ENCODE measurements at regions not wholly inside any gene's neighbourhood (a gene's known extent, or its start where the extent isn't known, plus 50 kb on each side); places are given as distances from the start of the nearest gene placed in this dataset.

DNA sequence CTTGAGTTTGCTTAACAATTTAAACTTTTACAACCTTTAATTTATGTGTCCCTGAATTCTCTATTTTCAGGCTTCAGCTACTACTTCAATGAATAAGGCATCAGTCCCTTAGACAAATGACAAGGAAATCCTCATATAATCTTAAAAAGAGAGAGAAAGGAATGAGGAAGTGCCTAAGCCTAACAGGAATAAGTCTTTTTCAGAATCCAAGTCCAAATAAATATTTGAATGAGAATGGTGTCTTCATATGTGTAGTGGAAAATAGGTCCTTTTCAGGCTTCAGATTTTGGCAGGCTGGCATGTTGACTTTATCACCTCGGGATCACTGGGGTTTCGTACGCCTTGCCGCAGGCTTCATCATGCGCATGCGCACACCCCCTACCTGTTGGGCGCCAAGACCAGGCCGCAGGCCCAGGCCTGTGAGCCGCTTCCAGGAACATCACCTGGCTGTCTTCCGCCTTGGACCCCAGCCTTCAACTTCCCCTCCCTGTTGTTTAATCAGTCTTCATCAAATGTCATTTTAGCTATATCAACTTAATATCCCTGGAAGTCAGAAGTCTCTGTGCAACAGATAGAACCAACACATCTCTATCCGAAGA is 334.5 kb downstream of the SOX2 start:
- intact Hi-C loops (cut with DNase I) = no loop called here
- no peak for DNase-seq

DNA sequence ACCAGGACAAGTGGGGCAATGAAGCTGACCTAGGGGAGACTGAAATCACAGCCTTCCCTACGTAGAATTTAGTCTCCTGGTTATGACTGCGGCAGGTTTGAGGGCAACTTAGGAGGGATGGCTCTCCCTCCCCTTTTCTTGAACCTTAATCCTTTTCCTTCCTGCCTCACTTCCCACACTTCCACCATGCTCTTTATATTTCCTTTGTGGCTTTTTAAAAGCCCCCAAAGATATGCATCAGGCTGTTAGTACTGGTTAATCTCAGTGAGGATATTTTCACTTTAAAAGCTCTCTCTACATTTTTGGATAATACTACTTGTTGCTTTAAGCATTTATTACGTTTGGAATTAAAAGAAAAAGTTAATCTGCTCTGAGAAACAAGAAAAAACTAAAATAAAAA is 339.2 kb downstream of the SOX2 start:
- no peak for DNase-seq

DNA sequence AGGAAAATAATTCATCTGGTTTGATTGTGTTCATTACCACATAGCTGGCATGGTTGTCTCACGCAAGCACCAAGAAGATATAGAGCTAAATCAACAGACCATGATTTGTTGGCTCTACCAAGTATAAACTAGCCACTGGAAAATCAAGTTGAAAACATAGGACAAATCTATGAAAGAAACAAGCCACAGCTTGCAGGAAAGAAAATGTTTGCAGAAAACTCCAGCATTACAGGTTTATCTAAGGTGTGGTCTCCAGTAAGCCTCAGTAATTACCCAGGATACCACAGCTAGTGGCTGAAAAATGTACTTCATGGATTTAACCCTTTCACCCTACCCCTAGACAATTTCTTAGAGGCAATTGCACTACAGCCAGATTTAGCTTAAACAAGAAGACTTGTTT is 340.6 kb downstream of the SOX2 start:
- DNase-seq = no peak
- intact Hi-C loops (cut with DNase I) = no loop called here

More for the DNA sequence above, 339.2 kb downstream of the SOX2 start:
- intact Hi-C loops (cut with DNase I) = no loop called here

DNA sequence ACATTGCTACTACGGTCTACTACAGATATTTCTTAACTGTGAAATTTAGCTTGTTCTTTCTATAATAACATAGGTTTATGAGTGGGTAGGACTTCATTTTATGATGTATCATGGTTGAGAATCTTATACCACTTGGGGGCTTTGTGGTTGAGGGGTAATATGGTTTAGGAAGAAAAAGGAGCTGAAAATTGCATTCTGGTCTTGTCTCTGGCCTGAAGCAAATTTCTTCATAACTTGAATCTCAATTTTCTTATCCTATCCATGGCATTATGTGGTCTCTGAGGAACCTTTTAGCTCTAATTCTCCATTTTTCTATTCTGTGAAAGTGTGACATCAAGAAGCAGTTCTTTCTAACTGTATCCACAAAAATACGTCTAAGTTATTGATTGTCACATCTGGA is 341.0 kb downstream of the SOX2 start:
- DNase-seq = no peak
- intact Hi-C loops (cut with DNase I) = no loop called here

DNA sequence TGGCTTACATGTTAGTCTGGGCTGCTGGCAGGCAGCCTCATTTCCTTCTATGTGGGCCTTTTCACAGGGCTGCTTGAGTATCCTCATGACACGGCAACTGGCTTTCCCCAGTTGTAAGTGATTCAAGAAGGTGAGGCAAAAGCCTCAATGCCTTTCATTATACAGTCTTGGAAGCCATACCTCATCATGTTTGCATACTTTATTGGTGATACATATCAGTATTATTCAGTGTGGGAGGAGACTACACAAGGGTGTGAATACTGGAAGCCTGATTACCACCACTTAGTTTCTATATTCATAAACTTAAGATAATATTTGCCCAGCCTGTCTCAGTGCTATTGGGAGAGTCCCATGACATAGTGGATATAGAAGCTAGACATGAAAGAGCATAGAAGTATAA is 346.8 kb downstream of the SOX2 start:
- intact Hi-C loops (cut with DNase I) = no loop called here
- DNase-seq = no peak

DNA sequence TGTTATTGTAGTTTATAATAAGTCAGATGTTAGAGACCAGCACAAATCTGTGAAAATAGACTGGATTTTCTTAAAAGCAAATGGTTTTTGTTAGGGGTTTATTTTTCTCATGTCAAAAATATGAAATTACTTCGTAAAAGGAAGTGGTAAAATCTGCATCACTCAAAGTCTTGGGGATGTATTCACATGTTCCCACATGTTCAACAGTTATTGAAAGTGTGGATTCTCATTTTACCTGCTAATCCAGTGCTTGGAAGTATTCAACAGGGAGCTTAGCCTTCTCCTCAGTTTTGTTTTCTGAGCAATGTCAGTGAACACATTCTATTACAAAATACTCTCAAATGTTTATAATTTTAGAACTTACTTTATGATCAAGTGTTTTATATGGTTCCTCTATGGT is 352.0 kb downstream of the SOX2 start:
- intact Hi-C loops (cut with DNase I) = no loop called here
- no peak for DNase-seq

DNA sequence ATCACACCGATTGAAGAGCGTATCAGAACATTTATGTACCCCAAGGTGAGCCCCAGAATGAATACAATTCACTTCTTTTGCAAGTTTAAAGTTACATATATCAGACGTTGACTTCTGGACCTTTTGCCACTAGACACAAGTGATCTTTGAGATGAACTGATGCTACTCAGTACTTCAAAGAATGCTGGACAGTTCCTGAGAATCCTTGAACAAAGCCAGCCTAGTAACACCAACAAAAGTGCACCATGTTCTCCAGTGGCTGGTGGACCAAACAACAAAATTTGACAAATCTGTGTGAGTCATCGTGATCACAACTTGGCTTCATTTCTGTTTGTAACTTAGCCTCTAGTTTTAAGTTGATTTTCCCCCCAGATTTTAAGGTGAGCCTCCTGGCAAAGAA is 355.7 kb downstream of the SOX2 start:
- no peak for DNase-seq
- intact Hi-C loops (cut with DNase I) = no loop called here

DNA sequence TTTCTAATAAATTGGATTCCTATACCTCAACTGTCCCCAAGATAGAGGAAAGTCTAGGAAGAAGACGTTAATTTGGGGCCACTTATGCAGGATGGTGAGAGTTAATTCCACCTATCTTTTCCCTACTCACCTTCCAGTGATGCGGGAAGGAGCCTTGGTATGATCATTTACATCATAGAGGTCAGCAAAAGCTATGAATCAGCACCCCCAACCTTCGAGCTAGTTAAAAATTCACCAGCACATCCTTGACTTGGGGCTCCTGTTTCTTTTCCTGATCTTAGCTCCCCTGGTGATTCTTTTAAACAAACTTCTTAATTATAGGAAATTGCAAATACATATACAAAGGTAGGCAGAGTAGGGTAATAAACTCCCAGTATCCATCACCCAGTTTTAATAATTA is 366.6 kb downstream of the SOX2 start:
- no peak for DNase-seq
- intact Hi-C loops (cut with DNase I) = no loop called here

DNA sequence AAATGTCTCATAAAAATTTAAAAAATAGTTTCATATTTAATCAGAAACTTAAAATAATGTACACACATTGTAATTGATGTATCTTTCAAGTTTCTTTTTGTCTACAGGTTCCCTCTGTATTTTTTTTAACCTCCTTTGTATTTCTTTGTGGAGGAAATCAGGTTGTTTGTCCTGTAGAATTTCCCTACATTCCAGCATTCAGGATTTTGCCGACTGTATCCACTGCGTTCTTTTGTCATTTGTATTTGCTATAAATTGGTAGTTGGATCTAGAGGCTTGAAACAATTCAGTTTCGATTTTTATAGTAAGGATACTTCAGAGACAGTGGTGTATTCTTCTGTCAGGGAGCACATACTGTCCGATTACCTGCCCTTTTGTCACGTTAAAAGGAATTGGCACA is 367.2 kb downstream of the SOX2 start:
- no peak for DNase-seq
- intact Hi-C loops (cut with DNase I) = no loop called here

DNA sequence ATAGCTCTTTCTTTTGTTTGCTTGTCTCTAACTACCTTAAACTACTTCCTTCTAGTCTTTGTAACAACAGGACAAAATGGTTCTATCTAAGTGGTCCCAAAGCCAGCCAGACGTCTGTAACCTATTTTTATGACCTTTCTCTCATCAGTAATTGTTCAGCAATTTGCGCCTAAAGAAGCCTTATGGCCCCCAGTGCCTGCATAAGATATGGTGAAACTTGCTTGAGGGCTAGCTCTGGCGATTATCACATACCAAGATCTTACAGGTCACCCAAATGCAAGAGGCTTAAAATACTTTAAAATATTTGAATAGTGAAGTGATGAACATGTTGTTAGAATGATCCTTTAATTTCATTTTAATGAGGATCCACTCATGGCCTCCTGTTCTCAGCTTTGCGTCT is 369.4 kb downstream of the SOX2 start:
- DNase-seq = no peak
- intact Hi-C loops (cut with DNase I) = no loop called here

DNA sequence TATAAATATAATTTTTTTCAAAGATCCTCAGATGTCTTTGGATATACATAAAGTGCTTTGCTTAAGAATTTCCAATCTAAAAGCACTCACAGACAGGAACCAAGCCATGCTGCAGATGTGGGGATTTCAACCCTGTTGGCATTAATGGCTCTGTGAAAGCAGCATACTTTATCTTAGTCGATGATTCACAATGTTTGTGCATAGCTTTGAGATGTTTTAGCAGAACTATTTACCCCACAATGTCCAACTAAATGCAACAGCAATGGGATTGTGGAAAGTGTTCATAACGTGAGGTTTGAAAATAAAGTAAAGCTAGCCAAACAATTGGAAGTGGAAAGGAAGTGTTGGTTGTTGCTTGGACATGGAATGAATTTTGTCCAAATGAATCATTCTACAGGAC is 371.4 kb downstream of the SOX2 start:
- no peak for DNase-seq
- intact Hi-C loops (cut with DNase I) = no loop called here

DNA sequence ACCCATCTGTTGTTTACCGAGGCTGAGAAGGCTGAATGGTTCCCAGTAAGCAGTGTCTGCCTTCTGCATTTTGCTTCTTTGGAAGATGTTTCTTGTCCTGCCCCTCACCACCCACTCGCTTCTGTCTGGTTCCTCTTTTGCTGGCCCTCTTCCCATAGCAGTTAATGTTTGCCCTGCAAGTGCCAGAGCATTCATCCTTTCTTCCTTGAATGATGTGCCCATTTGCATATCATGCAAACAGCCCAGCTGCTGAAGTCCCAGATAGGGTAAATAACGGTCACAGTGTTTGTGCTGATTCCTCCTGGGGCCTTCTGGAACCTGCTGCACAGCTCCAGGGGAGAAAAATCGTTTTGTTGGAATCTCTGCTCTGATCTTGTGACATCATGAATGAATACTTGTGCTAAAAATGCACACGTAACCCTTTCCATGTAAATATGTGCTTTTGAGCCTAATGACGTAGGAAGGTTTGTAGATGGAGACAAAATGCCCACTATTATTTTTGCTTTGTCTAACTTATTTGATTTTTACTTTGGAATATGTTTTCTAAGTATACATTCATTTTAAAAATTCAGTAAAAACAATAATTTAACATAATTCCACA is 381.0 kb downstream of the SOX2 start:
- DNase-seq = peak in 9 of 10 donors; percentile 19 to 89 (median 47)
- intact Hi-C loops (cut with DNase I) = loop anchor here (10.0 kb wide), 2 partner anchors 152 to 358 kb away; no protein-coding TSS in a partner anchor

DNA sequence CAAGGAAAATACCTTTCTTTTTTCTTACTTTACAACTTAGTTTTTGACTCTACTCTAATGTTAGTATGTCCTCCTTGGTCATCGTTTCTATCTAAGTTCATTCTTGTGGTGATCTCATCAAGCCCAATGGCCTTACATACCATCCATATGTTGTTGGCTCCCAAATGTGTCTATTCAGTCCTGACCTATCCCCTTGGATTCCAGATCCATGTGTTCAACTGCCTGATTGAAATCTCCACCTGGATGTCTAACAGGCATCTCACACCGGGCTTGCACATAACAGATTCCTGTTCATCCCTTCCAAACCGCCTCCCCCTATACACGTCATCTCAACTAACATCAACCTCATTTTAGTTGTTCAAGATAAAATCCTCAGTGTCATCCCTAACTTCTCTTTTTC is 382.6 kb downstream of the SOX2 start:
- no peak for DNase-seq
- intact Hi-C loops (cut with DNase I) = loop anchor here (10.0 kb wide), 2 partner anchors 150 to 360 kb away; no protein-coding TSS in a partner anchor

DNA sequence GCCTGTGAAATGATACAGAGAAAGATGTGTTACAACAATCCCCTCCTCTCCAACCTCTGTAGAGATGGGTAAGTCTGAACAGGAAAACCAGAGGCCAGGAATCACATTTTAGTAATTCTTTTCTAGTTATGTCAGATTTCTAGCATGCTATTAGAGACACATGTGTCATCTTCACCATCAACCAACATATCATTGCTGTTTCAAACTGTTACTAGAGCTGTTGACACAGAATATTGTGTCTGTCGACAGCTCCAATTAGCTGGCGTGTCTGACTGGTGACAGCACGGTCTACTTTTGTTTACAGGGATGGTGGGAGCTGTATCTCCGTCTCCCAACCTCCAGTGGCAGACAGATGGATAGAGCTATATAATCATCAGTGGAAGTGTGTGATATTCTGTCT is 393.2 kb downstream of the SOX2 start:
- intact Hi-C loops (cut with DNase I) = no loop called here
- no peak for DNase-seq

DNA sequence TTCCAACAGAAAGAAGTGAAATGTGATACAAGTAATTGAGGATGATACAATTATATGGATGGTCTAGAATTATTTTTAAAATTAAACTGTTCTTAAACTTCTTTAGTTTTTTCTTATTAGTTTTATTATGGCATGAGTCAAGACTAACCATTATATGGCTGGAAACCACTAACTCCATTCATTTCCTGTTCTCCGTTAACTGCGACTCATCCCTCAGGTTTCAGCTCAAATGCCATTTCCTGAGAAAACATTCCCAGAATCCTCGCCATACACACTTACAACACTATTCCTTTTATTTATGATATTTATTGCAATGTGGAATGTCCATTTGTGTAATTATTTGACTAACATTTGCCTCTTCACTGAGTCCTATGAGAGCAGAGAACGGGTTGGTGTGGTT is 394.1 kb downstream of the SOX2 start:
- intact Hi-C loops (cut with DNase I) = no loop called here
- DNase-seq = no peak

DNA sequence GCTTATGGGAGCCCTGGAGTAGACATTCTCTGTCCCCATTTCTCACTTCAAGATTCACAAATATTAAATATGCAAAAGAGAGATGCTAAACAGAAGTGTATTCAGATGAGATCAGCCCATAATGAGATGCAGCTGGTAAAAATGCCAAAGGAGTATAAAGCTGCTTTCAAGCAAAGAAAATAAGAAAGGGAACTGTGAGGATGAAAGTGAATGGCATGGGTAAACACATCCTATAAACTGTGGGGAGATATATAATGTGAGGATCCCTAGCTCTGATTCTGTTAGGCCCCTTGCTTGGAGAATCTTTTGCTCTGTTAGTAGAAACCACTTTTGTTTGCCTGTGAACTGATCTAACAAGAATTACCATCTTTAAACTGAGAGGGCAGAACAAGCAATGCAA is 396.6 kb downstream of the SOX2 start:
- no peak for DNase-seq
- intact Hi-C loops (cut with DNase I) = no loop called here

DNA sequence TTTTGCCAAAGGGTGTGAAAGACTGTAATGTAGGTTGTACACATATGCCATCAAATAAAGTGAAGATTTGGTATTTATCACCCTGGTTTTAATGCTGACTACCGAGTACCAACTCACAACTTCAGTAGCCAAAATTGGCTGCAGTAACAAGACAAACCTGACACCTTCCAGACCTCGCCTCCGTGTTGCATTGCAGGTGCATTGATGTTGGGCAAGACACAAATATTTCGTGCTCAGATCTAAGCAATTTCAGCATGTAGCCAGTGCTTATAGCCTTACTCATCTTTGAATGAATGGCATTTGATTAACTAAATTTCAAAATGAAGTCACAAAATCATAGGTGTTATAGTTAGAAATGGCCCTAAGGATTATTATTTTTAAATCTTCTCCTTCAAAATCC is 400.2 kb downstream of the SOX2 start:
- DNase-seq = no peak
- intact Hi-C loops (cut with DNase I) = no loop called here

DNA sequence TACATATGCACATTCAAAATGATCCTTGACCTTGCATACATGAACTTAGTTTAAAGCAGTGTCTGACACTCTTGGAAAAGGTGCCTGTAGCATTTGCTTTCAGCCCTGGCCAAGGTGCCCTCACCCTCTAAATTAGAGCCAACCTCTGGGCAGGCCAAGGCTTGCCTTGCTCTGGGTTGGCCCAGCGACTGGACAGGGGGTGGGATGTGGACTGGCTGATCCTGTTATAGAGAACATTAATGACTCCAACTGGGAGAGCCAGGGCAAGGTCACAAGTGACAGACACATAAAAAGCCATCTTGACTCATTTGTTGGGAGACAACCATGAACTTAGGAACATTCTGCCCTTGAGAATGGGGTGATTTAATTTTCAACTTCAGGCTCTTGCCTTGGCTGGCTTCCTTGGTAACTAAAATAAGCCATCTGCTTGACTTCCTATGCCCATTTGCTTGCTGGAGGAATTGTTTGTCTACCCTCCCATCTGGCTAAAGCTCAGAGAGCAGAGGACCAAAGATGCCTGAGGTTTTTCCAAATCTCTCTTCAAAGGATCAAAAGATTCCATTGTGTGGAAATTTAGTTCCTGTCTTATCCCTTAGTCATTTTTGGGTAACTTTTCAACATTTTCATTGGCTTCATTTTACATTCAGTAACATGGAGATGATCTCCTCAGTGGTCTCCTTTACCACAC is 403.7 kb downstream of the SOX2 start:
- intact Hi-C loops (cut with DNase I) = no loop called here
- no peak for DNase-seq

DNA sequence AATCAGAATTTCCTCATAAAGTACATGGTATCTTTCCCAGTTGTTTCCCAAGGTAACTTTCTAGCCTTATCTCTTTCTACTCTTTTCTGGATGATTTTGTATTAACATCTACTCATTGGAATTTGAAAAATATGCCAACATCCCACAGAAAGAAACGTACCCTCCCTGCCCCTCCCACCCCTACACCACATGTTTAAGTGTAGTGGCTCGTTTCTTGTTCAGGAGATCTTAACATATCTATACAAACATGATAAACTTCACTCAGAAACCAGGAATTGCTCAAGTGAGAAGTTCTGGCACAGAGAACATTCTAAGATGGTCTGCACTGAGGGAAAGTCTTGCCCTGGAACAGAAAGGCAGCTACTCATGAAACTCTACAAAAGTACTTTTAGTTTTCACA is 404.7 kb downstream of the SOX2 start:
- intact Hi-C loops (cut with DNase I) = no loop called here
- DNase-seq = no peak

DNA sequence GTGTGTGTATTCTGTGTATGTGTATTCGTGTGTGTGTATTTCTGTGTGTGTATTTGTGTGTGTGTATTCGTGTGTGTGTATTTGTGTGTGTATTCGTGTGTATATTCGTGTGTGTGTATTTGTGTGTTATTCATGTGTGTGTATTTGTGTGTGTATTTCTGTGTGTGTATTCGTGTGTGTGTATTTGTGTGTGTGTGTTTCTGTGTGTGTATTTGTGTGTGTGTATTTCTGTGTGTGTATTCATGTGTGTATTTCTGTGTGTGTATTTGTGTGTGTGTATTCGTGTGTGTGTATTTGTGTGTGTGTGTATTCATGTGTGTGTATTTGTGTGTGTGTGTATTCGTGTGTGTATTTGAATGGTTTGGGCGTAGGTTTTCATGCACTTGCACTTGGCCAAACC is 405.4 kb downstream of the SOX2 start:
- DNase-seq = no peak
- intact Hi-C loops (cut with DNase I) = no loop called here

DNA sequence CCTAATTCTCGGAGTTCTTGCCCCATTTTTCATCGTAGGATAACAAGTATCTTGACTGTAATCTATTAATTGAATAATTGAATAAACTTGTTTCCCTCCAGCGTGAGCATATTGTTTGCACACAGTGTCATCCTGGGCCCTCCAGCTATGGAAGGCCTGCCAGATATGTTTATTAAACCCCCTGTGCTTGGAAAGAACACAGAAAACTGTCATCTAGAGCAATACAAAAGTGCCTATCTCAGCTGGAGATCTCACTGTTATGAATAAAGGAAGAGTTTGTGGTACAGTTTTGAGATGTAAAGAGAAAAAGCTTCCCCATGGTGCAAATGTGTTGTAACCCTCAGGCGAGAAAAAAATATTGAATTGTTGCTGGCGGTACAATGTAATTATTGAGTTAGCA is 405.9 kb downstream of the SOX2 start:
- intact Hi-C loops (cut with DNase I) = no loop called here
- DNase-seq = no peak

DNA sequence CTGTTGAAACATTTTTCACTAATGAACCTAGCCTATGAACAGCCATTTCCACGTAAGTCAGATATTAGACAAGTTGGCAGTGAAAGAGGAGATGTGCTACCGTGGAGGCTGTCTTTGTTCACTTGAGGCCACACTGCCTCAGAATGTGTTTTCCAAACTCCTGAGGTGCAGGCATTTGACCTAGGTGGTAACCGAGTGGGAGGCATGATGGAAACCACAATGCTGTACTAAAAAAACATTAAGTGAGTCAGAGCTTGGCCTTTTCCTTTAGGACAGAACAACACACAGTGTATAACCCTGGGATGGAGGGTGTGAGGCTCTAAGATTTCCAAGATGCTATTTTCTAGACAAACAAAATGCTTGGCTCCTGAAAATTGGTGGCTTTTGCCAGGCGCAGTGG is 406.3 kb downstream of the SOX2 start:
- intact Hi-C loops (cut with DNase I) = no loop called here
- no peak for DNase-seq
